Lung (tissue), 11 donors: ENCODE measurements at regions not wholly inside any gene's neighbourhood (a gene's known extent, or its start where the extent isn't known, plus 50 kb on each side); places are given as distances from the start of the nearest gene placed in this dataset.
"Not testable (repeated sequence)": the region's sequence is repeated elsewhere in the genome, so short reads cannot be mapped to it uniquely, and the experiment has no call there.

Experiments
- ATAC-seq: fragments of 200-7000 bp; cut with Tn5 transposase; one replicate; pipeline ENCODE4 v1.9.1; 2020; ENCODE audit warnings: moderate number of reproducible peaks; ENCODE audit not compliant: insufficient read depth, low FRiP score
- DNase-seq, 3 donors: peaks; one replicate each; pipeline ENCODE4 v3.0.0-alpha.2; 2013 to 2017
- H3K27ac ChIP-seq, 2 donors: one replicate each; pipeline ENCODE4 v1.5.1; 2013; ENCODE audit warnings: mild to moderate bottlenecking in 2 of 2, moderate library complexity in 2 of 2, control low read depth in 1 of 2, inconsistent platforms in 1 of 2, low read depth in 1 of 2, low read length in 1 of 2
- H3K27me3 ChIP-seq, 3 donors: one replicate each; pipeline ENCODE4 v1.5.1; 2013; ENCODE audit warnings: low read length in 2 of 3; ENCODE audit not compliant: control insufficient read depth in 3 of 3, insufficient read depth in 3 of 3
- H3K36me3 ChIP-seq, 4 donors: one replicate each; pipeline ENCODE4 v1.5.1; 2013; ENCODE audit warnings: low read length in 4 of 4, mild to moderate bottlenecking in 1 of 4, moderate library complexity in 1 of 4; ENCODE audit not compliant: control insufficient read depth in 4 of 4, insufficient read depth in 4 of 4
- H3K4me1 ChIP-seq, 5 donors: one replicate each; pipeline ENCODE4 v1.5.1; 2013; ENCODE audit warnings: low read length in 5 of 5, mild to moderate bottlenecking in 2 of 5, moderate library complexity in 1 of 5; ENCODE audit not compliant: control insufficient read depth in 5 of 5, insufficient read depth in 5 of 5
- H3K4me3 ChIP-seq: one replicate; pipeline ENCODE4 v1.5.1; 2013; ENCODE audit warnings: mild to moderate bottlenecking, control low read depth, moderate library complexity
- H3K9ac ChIP-seq, 2 donors: one replicate each; pipeline ENCODE4 v1.5.1; 2013; ENCODE audit warnings: low read length in 2 of 2, control low read depth in 1 of 2; ENCODE audit not compliant: insufficient read depth in 1 of 2
- H3K9me3 ChIP-seq, 4 donors: one replicate each; pipeline ENCODE4 v1.5.1; 2013; ENCODE audit warnings: low read length in 3 of 4, mild to moderate bottlenecking in 1 of 4, moderate library complexity in 1 of 4; ENCODE audit not compliant: control insufficient read depth in 4 of 4, insufficient read depth in 3 of 4
- CTCF ChIP-seq: IDR thresholded peaks from 2 replicates; pipeline ENCODE4 v1.5.1; 2012; ENCODE audit warnings: mild to moderate bottlenecking; ENCODE audit errors: control extremely low read depth, extremely low read depth
- WGBS, 2 donors: extraction: QIAGEN DNeasy Blood & Tissue Kit; methylation state at CpG; one replicate each; pipeline ENCODE4 v1.1.7; 2013; 5-methylcytosine and 5-hydroxymethylcytosine counted together
- donor health status: control.
- donor health status: control.
- donor health status: Bipolar disorder and iron deficiency.
- donor health status: healthy.
- donor health status: DM: yes; HTN: yes; CAD: no.

GRCh38 chr4:111154934-111155333, 532.1 kb upstream of the PITX2 start:
- DNase-seq = no peak

GRCh38 chr4:111164556-111164955, 541.7 kb upstream of the PITX2 start:
- not testable (repeated sequence) for H3K27me3 ChIP-seq, ATAC-seq, H3K4me1 ChIP-seq, H3K9ac ChIP-seq, H3K4me3 ChIP-seq, DNase-seq, H3K27ac ChIP-seq, H3K9me3 ChIP-seq, H3K36me3 ChIP-seq
- WGBS, 2 donors = 52 to 85% methylated on average over 4 of the region's 4 CpGs

More at GRCh38 chr4:111154934-111155333, 532.1 kb upstream of the PITX2 start:
- 69 to 72% methylated on average over 6 of the region's 6 CpGs for WGBS, 2 donors
- Histone ChIP-seq H3K27ac (no peak overlapping the region), H3K9me3 (peaks cover 0 to 16% (median 0%) of the 10 kb centered on the region in 4 donors), H3K27me3 (no peaks in the 10 kb centered on the region), H3K36me3 (no peaks in the 10 kb centered on the region), H3K9ac (no peak overlapping the region), H3K4me3 (no peak overlapping the region), H3K4me1 (no peaks in the 10 kb centered on the region)
- TF ChIP-seq CTCF = no peak
- ATAC-seq = no peak

- no peak overlapping the region for H3K9ac ChIP-seq
- peaks cover 0 to 2% (median 0%) of the 10 kb centered on the region in 4 donors for H3K9me3 ChIP-seq
- H3K27ac ChIP-seq = no peak overlapping the region
- no peaks in the 10 kb centered on the region for H3K36me3 ChIP-seq
- ATAC-seq (no peak), DNase-seq (no peak)
- TF ChIP-seq CTCF = no peak
- H3K27me3 ChIP-seq = no peaks in the 10 kb centered on the region
- no peak overlapping the region for H3K4me3 ChIP-seq
- no peaks in the 10 kb centered on the region for H3K4me1 ChIP-seq
Observed at GRCh38 chr4:111174331-111174730, 551.5 kb upstream of the PITX2 start.

GRCh38 chr4:111178231-111178630, 555.4 kb upstream of the PITX2 start:
- Histone ChIP-seq H3K27ac (no peak overlapping the region), H3K27me3 (no peaks in the 10 kb centered on the region), H3K9me3 (peaks cover 0 to 7% (median under 1%) of the 10 kb centered on the region in 4 donors), H3K36me3 (no peaks in the 10 kb centered on the region), H3K4me3 (no peak overlapping the region), H3K9ac (no peak overlapping the region), H3K4me1 (no peaks in the 10 kb centered on the region)
- ATAC-seq = no peak
- DNase-seq = no peak
- TF ChIP-seq CTCF = no peak
